Thoracic aorta (tissue), 2 donors: ENCODE measurements at regions not wholly inside any gene's neighbourhood (a gene's known extent, or its start where the extent isn't known, plus 50 kb on each side); places are given as distances from the start of the nearest gene placed in this dataset.

Source experiments
- ATAC-seq: fragments of 150-250 bp; one replicate; pipeline ENCODE4 v1.8.0; 2017; ENCODE audit warnings: low read depth; ENCODE audit not compliant: insufficient number of reproducible peaks, low FRiP score
- DNase-seq: peaks from one replicate; pipeline ENCODE4 v3.0.0-alpha.2; 2020; ENCODE audit warnings: low spot score
- H3K27ac ChIP-seq, 2 donors: fragments of 200-600 bp; sonication (generic); 1 replicate in 1 of 2; 2 replicates in 1 of 2; pipeline ENCODE4 v1.5.1; 2016; ENCODE audit warnings: mild to moderate bottlenecking in 2 of 2, moderate library complexity in 2 of 2
- H3K27me3 ChIP-seq: fragments of 200-600 bp; sonication (generic); replicated peaks from 2 replicates; pipeline ENCODE4 v1.6.0; 2016; ENCODE audit warnings: mild to moderate bottlenecking; ENCODE audit not compliant: insufficient read depth
- H3K36me3 ChIP-seq: fragments of 200-600 bp; sonication (generic); one replicate; pipeline ENCODE4 v1.5.1; 2016
- H3K4me1 ChIP-seq, 2 donors: fragments of 200-600 bp; sonication (generic); 1 replicate in 1 of 2; 2 replicates in 1 of 2; pipeline versions ENCODE4 v1.5.1 to v1.6.0; 2016; ENCODE audit warnings: low read depth in 2 of 2, mild to moderate bottlenecking in 1 of 2; ENCODE audit not compliant: control insufficient read depth in 1 of 2
- H3K4me3 ChIP-seq: fragments of 200-600 bp; sonication (generic); 2 replicates; pipeline ENCODE4 v1.5.1; 2016; ENCODE audit warnings: mild to moderate bottlenecking
- H3K9me3 ChIP-seq: fragments of 200-600 bp; sonication (generic); 2 replicates; pipeline ENCODE4 v1.5.1; 2016
- CTCF ChIP-seq: fragments of 200-600 bp; sonication (generic); IDR thresholded peaks from one replicate; pipeline ENCODE4 v1.5.1; 2019; ENCODE audit warnings: antibody characterized with exemption

DNA sequence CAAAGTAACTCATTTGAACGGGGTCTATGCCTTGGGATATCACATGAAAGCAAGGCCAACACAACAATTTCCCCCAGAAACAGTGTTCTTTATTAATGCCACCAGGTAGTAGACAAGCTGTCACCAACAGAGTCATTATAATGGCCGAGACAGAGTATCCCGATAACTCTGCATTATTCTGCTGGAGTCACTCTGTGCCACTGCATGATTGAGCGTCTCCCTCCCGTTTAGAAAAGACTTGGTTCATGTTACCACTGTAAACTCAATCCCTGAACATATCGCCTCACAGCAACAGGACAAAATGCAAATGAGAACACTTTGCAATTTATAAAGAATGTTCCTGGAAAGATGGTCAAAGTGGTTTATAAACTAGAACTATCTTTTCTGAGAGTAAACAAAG is 932.5 kb downstream of the GATA3 start:
- no peak for TF ChIP-seq CTCF
- ATAC-seq = no peak

GRCh38 chr10:8987712-8988111 is 933.2 kb downstream of the GATA3 start:
- TF ChIP-seq CTCF = no peak
- no peaks in the 10 kb centered on the region for H3K4me1 ChIP-seq
- H3K36me3 ChIP-seq = no peaks in the 10 kb centered on the region
- no peaks in the 10 kb centered on the region for H3K9me3 ChIP-seq
- no peak for DNase-seq
- H3K4me3 ChIP-seq = no peak overlapping the region
- no peaks in the 10 kb centered on the region for H3K27me3 ChIP-seq
- no peak overlapping the region for H3K27ac ChIP-seq
- ATAC-seq = no peak

More for the DNA sequence above, 932.5 kb downstream of the GATA3 start:
- no peaks in the 10 kb centered on the region for H3K36me3 ChIP-seq
- H3K27ac ChIP-seq = no peak overlapping the region
- H3K4me1 ChIP-seq = no peaks in the 10 kb centered on the region
- H3K9me3 ChIP-seq = no peaks in the 10 kb centered on the region
- no peaks in the 10 kb centered on the region for H3K27me3 ChIP-seq
- DNase-seq = no peak
- no peak overlapping the region for H3K4me3 ChIP-seq

- no peaks in the 10 kb centered on the region for H3K27me3 ChIP-seq
- H3K9me3 ChIP-seq = no peaks in the 10 kb centered on the region
- no peak overlapping the region for H3K27ac ChIP-seq
- DNase-seq = no peak
- no peaks in the 10 kb centered on the region for H3K36me3 ChIP-seq
- H3K4me3 ChIP-seq = no peak overlapping the region
- TF ChIP-seq CTCF = no peak
- no peaks in the 10 kb centered on the region for H3K4me1 ChIP-seq
- ATAC-seq = no peak
Observed at GRCh38 chr10:8990280-8990987, 935.9 kb downstream of the GATA3 start.

DNA sequence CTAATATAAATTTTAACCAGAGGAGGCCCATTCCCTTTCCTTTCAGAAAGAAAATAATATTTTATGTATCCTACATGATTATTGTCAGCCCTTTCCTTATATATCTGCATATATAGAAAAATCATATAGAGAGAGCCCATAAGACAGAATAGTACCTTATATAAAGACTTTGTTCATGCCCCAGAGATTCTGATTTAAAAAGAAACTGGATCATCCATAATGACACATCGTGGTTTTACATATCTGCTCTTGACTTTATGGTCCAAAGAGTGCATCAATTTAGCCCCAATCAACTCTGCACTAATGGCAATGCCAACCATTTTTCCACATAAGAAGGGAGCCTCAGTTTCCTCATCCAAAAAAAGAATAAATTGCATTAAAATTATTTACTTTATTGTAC is 937.5 kb downstream of the GATA3 start:
- no peak overlapping the region for H3K27ac ChIP-seq
- DNase-seq (no peak), ATAC-seq (no peak)
- no peaks in the 10 kb centered on the region for H3K4me1 ChIP-seq
- TF ChIP-seq CTCF = no peak
- H3K36me3 ChIP-seq = no peaks in the 10 kb centered on the region
- no peak overlapping the region for H3K4me3 ChIP-seq
- no peaks in the 10 kb centered on the region for H3K9me3 ChIP-seq
- no peaks in the 10 kb centered on the region for H3K27me3 ChIP-seq

DNA sequence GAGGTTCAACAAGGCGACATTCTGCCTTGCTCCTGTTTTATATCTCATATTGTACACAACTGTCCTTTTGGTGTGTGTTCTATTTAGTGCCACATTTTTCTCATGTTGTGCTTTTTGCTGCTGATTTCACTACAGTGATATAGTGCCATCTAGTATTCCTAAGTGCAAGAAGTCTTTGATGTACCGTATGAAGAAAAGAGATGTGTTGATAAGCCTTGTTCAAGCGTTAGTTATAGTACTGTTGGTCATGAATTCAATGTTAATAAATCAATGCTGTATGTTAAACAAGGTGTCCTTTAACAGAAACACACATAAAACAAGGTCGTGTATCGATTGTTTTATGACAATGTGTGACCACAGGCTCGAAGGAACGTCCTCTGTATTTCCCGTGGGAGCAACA is 939.4 kb downstream of the GATA3 start:
- H3K4me1 ChIP-seq = no peaks in the 10 kb centered on the region
- no peaks in the 10 kb centered on the region for H3K36me3 ChIP-seq
- H3K4me3 ChIP-seq = no peak overlapping the region
- DNase-seq = no peak
- H3K27me3 ChIP-seq = no peaks in the 10 kb centered on the region
- no peak overlapping the region for H3K27ac ChIP-seq
- no peak for ATAC-seq
- no peaks in the 10 kb centered on the region for H3K9me3 ChIP-seq
- no peak for TF ChIP-seq CTCF
